GM19452 (cell line): ENCODE measurements at regions not wholly inside any gene's neighbourhood (a gene's known extent, or its start where the extent isn't known, plus 50 kb on each side); places are given as distances from the start of the nearest gene placed in this dataset.

ENCODE experiments used
- ATAC-seq: cut with Tn5 transposase; IDR thresholded peaks from one replicate; pipeline ENCODE4 v1.9.1; 2021; ENCODE audit not compliant: unreplicated experiment

DNA sequence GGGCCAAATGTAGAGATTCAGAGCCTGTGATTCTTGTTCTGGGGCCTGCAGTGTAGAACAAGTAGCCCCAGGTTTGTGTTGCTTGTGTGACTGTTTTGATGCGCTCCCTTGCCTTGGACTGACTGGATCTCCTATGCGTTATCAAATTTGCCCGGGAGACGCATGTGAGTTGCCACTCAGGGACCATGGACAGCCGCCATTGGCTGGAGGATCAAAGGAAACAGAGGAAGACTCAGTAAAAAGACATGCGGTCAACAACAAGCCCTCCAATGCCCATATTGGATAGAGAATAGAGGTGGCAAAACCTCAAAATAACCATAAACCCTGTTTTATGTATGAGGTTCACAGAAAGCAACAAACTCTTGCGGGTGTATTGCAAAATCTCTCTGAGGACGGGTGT lies 327.5 kb upstream of the IGFBP7 start:
- no peak for ATAC-seq

DNA sequence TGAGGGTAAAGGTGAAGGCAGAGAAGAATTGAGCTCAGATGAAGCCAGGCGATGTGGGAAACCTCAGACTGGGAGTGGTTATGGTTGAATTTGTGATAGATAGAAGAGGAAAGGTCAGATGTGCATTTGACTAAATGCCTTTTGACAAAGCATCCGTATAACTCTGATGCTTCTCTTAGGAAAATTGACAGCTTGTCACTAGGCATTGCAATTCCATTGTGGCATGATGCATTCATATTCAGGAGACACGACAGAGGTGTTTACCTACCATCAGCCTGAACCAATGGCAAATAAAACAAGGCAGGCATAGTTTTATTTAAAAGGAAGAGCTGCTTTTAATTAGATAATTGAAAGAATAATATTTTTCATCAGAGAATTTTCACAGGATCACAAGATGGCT lies 325.1 kb upstream of the IGFBP7 start:
- no peak for ATAC-seq

GRCh38 chr4:57430726-57431125 lies 320.5 kb upstream of the IGFBP7 start:
- no peak for ATAC-seq

DNA sequence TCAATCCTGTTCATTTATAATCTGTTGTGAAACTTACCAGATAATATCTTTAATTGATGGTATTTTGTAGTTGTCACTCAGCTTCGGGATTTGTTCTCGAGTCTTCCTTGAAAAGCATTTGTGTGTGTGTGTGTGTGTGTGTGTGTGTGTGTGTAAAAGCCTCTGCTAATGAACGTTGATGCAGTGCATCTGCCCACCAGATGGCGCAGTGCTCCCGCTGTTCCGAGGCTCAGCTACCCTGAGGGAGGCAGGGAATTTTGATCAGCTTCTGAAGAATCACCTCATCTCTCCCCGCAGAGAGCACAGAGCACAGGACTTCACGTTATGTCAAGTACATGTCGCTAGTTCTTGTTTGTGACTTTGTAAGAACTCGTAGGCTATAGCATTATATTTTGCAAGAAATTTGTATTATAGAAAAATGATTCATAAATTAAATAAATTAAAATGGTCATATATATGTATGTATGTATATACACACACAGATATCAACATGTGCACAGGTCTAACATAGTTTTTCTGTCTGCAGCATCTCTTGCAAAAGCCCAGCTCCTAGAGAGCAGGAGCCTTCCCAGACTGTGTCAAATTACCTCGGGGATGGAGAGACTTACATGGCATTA lies 316.7 kb upstream of the IGFBP7 start:
- ATAC-seq, result peak; percentile 75

DNA sequence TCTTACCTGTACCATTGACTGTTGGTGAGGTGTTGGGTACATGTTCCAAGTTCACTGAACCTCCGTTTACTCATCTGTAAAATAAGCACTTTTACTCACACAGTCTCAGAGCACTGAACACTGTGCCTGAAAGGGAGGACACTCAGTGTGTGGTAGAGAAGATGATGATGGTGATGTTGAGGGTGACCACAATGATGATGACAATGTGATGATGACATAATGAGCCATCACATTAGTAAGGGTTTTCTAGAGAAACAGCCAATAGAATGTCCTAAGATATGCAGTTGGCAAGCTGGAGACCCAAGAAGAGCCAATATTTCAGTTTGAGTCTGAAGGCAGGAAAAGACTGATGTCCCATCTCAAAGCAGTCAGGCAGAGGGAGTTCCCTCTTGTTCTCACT lies 315.4 kb upstream of the IGFBP7 start:
- ATAC-seq, result no peak

- ATAC-seq, result no peak
Observed at GRCh38 chr4:57424232-57424897, 314.2 kb upstream of the IGFBP7 start.

- no peak for ATAC-seq
Observed at GRCh38 chr4:57418133-57418532, 307.9 kb upstream of the IGFBP7 start.

GRCh38 chr4:57412259-57413054 lies 302.3 kb upstream of the IGFBP7 start:
- no peak for ATAC-seq

DNA sequence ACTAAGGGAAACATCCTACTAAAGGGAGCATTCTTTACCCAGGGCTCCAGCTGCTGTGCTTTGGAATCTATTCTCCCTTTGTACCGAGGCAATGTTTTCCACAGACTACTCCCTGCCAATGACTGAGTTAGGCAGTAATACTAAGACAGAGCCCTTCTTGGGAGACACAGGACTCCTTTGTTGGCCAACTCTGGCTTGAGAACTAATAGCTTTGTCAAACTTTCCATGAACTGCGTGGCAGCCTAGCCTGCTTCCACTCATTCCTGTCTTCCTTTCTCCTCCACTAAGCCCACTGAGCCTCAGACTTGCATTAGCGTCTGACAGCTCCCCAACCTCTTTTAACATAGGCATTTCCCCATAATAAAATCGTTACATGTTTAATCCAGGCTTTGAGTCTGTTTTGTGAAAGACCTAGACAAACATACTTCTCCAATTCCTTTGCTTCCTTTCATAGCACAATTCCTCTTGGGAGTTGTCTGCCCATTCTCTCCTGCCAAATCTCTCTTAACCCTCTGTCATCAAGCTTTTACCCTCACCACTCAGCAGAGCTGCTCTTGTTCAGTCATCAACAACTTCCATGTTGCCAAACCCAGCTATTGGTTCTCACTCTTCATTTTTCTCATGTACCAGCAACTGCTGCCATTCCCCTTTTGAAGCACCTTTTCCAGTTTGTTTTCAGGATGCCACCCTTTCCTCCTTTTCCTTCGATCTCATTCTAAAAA lies 300.3 kb upstream of the IGFBP7 start:
- no peak for ATAC-seq

- no peak for ATAC-seq
Observed at GRCh38 chr4:57405359-57405758, 295.2 kb upstream of the IGFBP7 start.

DNA sequence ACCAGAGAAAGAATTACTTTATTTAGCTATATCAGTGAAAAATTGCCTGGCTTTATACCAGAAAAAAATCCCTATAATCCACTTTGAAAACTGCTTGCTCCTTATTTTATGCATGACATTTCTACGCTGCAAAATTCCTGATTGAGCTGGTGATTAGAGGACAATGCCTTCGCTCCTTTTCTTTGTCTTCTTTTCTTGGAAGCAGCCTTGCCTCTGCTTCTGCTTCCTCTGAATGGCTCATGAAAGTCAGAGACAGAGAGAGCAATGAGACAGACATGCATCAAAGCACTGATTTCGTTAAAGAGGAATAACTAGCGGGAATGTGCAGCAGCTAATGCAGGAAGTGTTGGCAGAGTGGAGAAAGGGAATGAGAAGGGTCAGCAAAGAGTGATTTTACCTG lies 294.3 kb upstream of the IGFBP7 start:
- ATAC-seq, result no peak

DNA sequence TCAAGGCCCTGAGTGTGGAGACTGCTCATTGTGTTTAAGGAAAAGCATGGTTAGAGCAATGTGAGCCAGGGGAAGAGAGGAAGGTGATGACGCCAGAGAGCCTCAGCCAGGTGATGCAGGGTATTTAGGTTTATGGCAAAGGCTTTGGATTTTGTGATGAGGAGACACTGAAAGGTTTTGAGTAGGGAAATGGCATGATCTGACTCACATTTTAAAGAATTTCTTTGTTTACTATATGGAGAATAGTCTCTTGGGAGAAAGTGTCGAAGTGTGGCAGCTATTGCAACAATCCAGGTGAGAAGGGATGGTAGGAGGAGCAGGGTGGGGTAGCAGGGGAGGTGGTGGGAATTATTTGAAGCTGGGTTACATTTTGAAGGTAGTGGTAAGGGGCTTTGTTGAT lies 293.4 kb upstream of the IGFBP7 start:
- ATAC-seq, result no peak

- no peak for ATAC-seq
Observed at GRCh38 chr4:57401586-57401985, 291.4 kb upstream of the IGFBP7 start.

DNA sequence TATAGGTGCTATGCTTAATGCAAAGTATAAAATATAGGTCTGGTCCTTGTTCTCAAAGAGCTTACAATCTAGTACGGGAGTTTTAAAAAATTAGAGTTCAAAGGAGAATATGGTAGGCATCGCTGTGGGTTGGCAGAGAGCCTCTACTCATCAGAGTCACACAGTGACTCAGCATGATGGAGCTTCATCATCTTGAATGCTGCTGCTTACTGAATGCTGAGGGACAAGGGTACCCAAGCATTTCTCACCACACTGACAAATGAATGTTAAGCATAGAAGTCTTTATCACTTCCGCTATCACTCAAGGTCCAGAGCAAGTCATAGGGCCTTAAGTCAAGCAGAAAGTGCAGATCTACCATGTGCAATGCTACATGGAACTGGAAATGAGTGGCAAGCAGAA lies 268.6 kb upstream of the IGFBP7 start:
- no peak for ATAC-seq

GRCh38 chr4:57374866-57375595 lies 264.8 kb upstream of the IGFBP7 start:
- no peak for ATAC-seq

GRCh38 chr4:57373991-57374390 lies 263.8 kb upstream of the IGFBP7 start:
- ATAC-seq, result no peak

DNA sequence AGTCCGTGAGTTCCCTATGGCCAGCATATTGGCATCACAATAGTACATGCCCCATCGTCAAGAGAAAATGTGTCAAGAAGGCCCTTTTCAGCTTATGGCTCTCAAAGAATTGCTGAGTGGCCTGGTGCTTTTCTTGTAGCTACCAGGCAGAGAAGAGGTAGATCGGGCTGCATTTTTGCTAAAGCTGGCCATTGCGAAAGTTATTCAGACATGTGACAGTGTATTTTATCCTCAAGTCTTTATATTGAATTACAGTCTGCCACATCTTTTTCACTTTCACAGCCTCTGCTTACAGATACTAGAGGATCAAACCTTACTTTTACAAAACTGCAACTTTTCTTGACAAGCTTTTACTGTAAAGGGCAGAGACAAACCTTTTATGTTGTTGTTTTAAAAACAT lies 261.5 kb upstream of the IGFBP7 start:
- ATAC-seq, result no peak

GRCh38 chr4:57370691-57371090 lies 260.5 kb upstream of the IGFBP7 start:
- no peak for ATAC-seq

DNA sequence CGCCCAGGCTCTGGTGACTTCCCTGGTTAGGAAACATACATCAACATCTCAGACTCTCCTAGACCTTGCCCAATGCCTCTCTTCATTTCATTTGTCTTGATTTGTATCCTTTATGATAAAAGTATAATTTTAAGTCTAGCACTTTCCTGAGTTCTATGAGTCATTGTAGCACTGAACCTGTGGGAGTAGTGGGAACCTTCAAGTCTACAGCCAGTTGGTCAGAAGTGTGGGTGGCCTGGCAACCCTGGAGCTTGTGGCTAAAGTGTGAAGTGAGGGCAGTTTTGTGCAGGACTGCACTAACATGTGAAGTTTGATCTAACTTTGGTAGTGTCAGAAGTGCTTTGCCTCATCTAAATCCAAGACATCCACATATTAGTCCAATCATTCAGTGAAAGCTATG lies 259.3 kb upstream of the IGFBP7 start:
- ATAC-seq, result no peak

- no peak for ATAC-seq
Observed at GRCh38 chr4:57364255-57364654, 254.1 kb upstream of the IGFBP7 start.

- ATAC-seq, result no peak
Observed at GRCh38 chr4:57363346-57363745, 253.2 kb upstream of the IGFBP7 start.
